ENCODE measurements at regions not wholly inside any gene's neighbourhood (a gene's known extent, or its start where the extent isn't known, plus 50 kb on each side); places are given as distances from the start of the nearest gene placed in this dataset.

DNA sequence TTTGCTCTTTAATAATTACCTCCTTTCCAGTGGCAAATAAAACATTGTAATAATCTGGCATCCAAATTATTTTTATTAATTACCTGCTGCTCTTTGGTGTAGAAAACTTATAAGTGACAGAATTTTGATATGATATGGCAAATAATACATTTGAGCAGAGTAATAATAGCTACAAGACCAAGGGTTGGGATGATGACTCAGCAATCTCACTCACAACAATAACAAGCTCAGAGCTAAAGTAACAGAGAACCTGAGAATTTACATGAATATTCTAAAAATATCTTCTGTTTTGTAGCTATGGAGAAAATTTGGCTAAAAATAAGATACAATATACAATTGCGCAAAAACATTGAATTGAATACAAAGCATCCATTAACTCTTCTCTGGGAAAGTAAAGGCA, 480.8 kb upstream of the COBL start:
- TF ChIP-seq, protein P1, sequence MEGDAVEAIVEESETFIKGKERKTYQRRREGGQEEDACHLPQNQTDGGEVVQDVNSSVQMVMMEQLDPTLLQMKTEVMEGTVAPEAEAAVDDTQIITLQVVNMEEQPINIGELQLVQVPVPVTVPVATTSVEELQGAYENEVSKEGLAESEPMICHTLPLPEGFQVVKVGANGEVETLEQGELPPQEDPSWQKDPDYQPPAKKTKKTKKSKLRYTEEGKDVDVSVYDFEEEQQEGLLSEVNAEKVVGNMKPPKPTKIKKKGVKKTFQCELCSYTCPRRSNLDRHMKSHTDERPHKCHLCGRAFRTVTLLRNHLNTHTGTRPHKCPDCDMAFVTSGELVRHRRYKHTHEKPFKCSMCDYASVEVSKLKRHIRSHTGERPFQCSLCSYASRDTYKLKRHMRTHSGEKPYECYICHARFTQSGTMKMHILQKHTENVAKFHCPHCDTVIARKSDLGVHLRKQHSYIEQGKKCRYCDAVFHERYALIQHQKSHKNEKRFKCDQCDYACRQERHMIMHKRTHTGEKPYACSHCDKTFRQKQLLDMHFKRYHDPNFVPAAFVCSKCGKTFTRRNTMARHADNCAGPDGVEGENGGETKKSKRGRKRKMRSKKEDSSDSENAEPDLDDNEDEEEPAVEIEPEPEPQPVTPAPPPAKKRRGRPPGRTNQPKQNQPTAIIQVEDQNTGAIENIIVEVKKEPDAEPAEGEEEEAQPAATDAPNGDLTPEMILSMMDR (IDR thresholded peaks at IDR 0.05) = no peak
- TF ChIP-seq POLR2A (IDR thresholded peaks at IDR 0.05) = no peak

All from lower leg skin (tissue), 3 donors.